Erythroblast (primary cell): ENCODE measurements at regions not wholly inside any gene's neighbourhood (a gene's known extent, or its start where the extent isn't known, plus 50 kb on each side); places are given as distances from the start of the nearest gene placed in this dataset.

Source experiments
- GATA1 ChIP-seq: IDR thresholded peaks from 2 replicates; pipeline ENCODE4 v1.6.1; 2011; ENCODE audit warnings: low read depth, mild to moderate bottlenecking, control low read depth, low read length, moderate library complexity
- POLR2A ChIP-seq: IDR thresholded peaks from 2 replicates; pipeline ENCODE4 v1.6.1; 2011; ENCODE audit warnings: mild to moderate bottlenecking, low read length

DNA sequence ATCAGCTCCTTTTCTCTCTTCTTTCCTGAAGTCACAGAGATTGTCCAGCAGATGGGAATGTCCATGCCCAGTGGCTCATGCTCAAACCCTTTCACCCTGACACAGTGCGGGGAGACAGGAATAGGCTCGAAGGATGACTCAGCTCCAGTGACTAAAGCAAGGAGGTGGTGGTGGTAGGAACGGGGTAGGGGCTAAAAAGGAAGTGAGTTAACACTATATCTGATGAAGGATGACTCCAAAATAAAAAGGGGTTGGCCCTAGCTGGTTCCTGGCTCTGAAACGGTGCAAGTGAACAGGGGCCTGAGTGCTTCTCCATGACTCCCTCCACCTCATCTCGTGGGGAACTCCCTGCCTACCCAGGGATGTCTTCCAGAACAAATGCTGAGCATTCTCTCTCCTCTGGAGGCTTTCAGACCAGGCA lies 167.4 kb upstream of the LPP start:
- no peak for TF ChIP-seq POLR2A
- no peak for TF ChIP-seq GATA1
